Calu3 (cell line): ENCODE measurements at regions not wholly inside any gene's neighbourhood (a gene's known extent, or its start where the extent isn't known, plus 50 kb on each side); places are given as distances from the start of the nearest gene placed in this dataset.

Experiments used
- BruUV-seq: library from RNA; stranded (reverse); fragments of 400-500 nt; replicated peaks from 2 replicates; lab custom pipeline; 2021; lab: Mats Ljungman, UMichigan
- CTCF ChIA-PET: fragments of 300-600 bp; sonication (Branson Sonifier 250); formaldehyde crosslinking; loops from one replicate; lab custom pipeline; 2022; ENCODE audit warnings: antibody characterized with exemption; lab: Charles Lee
- DNase-seq: peaks from one replicate; pipeline ENCODE4 v3.0.0; 2022
- H3K27ac Mint-ChIP-seq: one replicate; pipeline ENCODE4 v1.8.0; 2022; ENCODE audit warnings: mixed read lengths; ENCODE audit not compliant: unreplicated experiment
- H3K27me3 Mint-ChIP-seq: one replicate; pipeline ENCODE4 v1.8.0; 2022; ENCODE audit warnings: mixed read lengths; ENCODE audit not compliant: unreplicated experiment
- H3K36me3 Mint-ChIP-seq: one replicate; pipeline ENCODE4 v1.8.0; 2022; ENCODE audit warnings: mild to moderate bottlenecking, moderate library complexity, mixed read lengths; ENCODE audit not compliant: insufficient read depth, unreplicated experiment
- H3K4me1 Mint-ChIP-seq: one replicate; pipeline ENCODE4 v1.8.0; 2022; ENCODE audit warnings: mild to moderate bottlenecking, low read depth, mixed read lengths; ENCODE audit not compliant: unreplicated experiment
- H3K4me3 Mint-ChIP-seq: one replicate; pipeline ENCODE4 v1.8.0; 2022; ENCODE audit warnings: mild to moderate bottlenecking, low read depth, moderate library complexity, mixed read lengths; ENCODE audit not compliant: unreplicated experiment
- H3K9me3 Mint-ChIP-seq: one replicate; pipeline ENCODE4 v1.8.0; 2022; ENCODE audit warnings: low read depth, mixed read lengths; ENCODE audit not compliant: unreplicated experiment
- CTCF ChIP-seq: fragments of 200-600 bp; IDR thresholded peaks from one replicate; pipeline ENCODE4 v1.8.0; 2022; ENCODE audit warnings: antibody characterized with exemption; ENCODE audit not compliant: unreplicated experiment
- intact Hi-C: fragments of 100-400 bp; cut with micrococcal nuclease; formaldehyde crosslinking; loops from one replicate; pipeline ENCODE4 v1.10.0; 2022; ENCODE audit not compliant: unreplicated experiment

GRCh38 chr16:52963212-52963854 is 89.4 kb downstream of the CHD9NB start:
- no peak for DNase-seq
- Mint-ChIP-seq H3K27me3 (no peaks in the 10 kb centered on the region), H3K9me3 (no peaks in the 10 kb centered on the region), H3K27ac (no peak overlapping the region), H3K36me3 (no peaks in the 10 kb centered on the region), H3K4me3 (no peak overlapping the region), H3K4me1 (no peaks in the 10 kb centered on the region)
- no TSS peak for BruUV-seq
- intact Hi-C loops, result no loop called here
- TF ChIP-seq CTCF, result no peak
- CTCF ChIA-PET, result no interaction called here

- intact Hi-C loops, result no loop called here
- BruUV-seq, result no TSS peak
- no peaks in the 10 kb centered on the region for H3K4me1 Mint-ChIP-seq
- no peak for DNase-seq
- no peaks in the 10 kb centered on the region for H3K9me3 Mint-ChIP-seq
- H3K27ac Mint-ChIP-seq, result no peak overlapping the region
- no peak overlapping the region for H3K4me3 Mint-ChIP-seq
- H3K27me3 Mint-ChIP-seq, result peaks cover 7% of the 10 kb centered on the region
- TF ChIP-seq CTCF, result no peak
- CTCF ChIA-PET, result no interaction called here
- H3K36me3 Mint-ChIP-seq, result no peaks in the 10 kb centered on the region
Observed at GRCh38 chr16:52958951-52959350, 93.7 kb downstream of the CHD9NB start.

GRCh38 chr16:52957199-52957598 is 95.5 kb downstream of the CHD9NB start:
- peaks cover 23% of the 10 kb centered on the region for H3K27me3 Mint-ChIP-seq
- H3K27ac Mint-ChIP-seq, result no peak overlapping the region
- no peak for TF ChIP-seq CTCF
- no peaks in the 10 kb centered on the region for H3K4me1 Mint-ChIP-seq
- no peaks in the 10 kb centered on the region for H3K36me3 Mint-ChIP-seq
- no TSS peak for BruUV-seq
- no peak for DNase-seq
- CTCF ChIA-PET, result interaction anchor here (0.8 kb wide), 1 partner anchor 30 kb away, joined by 6 read pairs; no protein-coding TSS in a partner anchor
- no peak overlapping the region for H3K4me3 Mint-ChIP-seq
- H3K9me3 Mint-ChIP-seq, result no peaks in the 10 kb centered on the region
- intact Hi-C loops, result no loop called here

GRCh38 chr16:52956044-52956443 is 96.7 kb downstream of the CHD9NB start:
- no peak overlapping the region for H3K27ac Mint-ChIP-seq
- intact Hi-C loops, result no loop called here
- H3K9me3 Mint-ChIP-seq, result no peaks in the 10 kb centered on the region
- H3K27me3 Mint-ChIP-seq, result peaks cover 29% of the 10 kb centered on the region
- no peaks in the 10 kb centered on the region for H3K4me1 Mint-ChIP-seq
- H3K4me3 Mint-ChIP-seq, result no peak overlapping the region
- H3K36me3 Mint-ChIP-seq, result no peaks in the 10 kb centered on the region
- BruUV-seq, result no TSS peak
- CTCF ChIA-PET, result no interaction called here
- TF ChIP-seq CTCF, result no peak
- DNase-seq, result no peak
